SU-DHL-6 (cell line): ENCODE measurements at regions not wholly inside any gene's neighbourhood (a gene's known extent, or its start where the extent isn't known, plus 50 kb on each side); places are given as distances from the start of the nearest gene placed in this dataset.

Experiments used
- H2AFZ ChIP-seq: fragments of 200-600 bp; sonication (generic); 2 replicates; pipeline ENCODE4 v1.6.1; 2014; ENCODE audit warnings: low read depth, mild to moderate bottlenecking, moderate library complexity, mixed read lengths, antibody characterized with exemption, low read length; ENCODE audit not compliant: severe bottlenecking
- H3F3A ChIP-seq: fragments of 200-600 bp; shearing (Covaris generic); 2 replicates; pipeline ENCODE4 v1.6.0; 2016; ENCODE audit warnings: antibody characterized with exemption, mild to moderate bottlenecking; ENCODE audit not compliant: insufficient read depth
- H3K27ac ChIP-seq: fragments of 200-600 bp; sonication (generic); 2 replicates; pipeline ENCODE4 v1.5.1; 2016; ENCODE audit warnings: low read depth, mild to moderate bottlenecking, low read length, moderate library complexity, mixed read lengths
- H3K27me3 ChIP-seq: fragments of 200-600 bp; sonication (generic), shearing (Covaris generic); 2 replicates; pipeline ENCODE4 v1.6.0; 2014; ENCODE audit warnings: mild to moderate bottlenecking, low read length
- H3K36me3 ChIP-seq: fragments of 200-600 bp; sonication (generic); 2 replicates; pipeline ENCODE4 v1.6.1; 2014; ENCODE audit warnings: mild to moderate bottlenecking, low read length, mixed read lengths
- H3K4me2 ChIP-seq: fragments of 300-600, 200-600 bp; shearing (Covaris generic), sonication (generic); 2 replicates; pipeline ENCODE4 v1.6.0; 2014; ENCODE audit warnings: low read length, low read depth, mild to moderate bottlenecking; ENCODE audit not compliant: poor library complexity, severe bottlenecking
- H3K4me3 ChIP-seq: fragments of 200-600 bp; sonication (generic); 2 replicates; pipeline ENCODE4 v1.5.1; 2014; ENCODE audit warnings: antibody characterized with exemption, low read length, mild to moderate bottlenecking, mixed read lengths; ENCODE audit not compliant: insufficient read depth, poor library complexity, severe bottlenecking
- H3K79me2 ChIP-seq: fragments of 200-600 bp; sonication (generic); 2 replicates; pipeline ENCODE4 v1.6.1; 2014; ENCODE audit warnings: mild to moderate bottlenecking, low read length, moderate library complexity; ENCODE audit not compliant: insufficient read depth
- H3K9ac ChIP-seq: fragments of 200-600 bp; sonication (generic); 2 replicates; pipeline ENCODE4 v1.7.0; 2014; ENCODE audit warnings: mild to moderate bottlenecking, low read length
- H3K9me2 ChIP-seq: fragments of 200-600 bp; sonication (generic); replicated peaks from 2 replicates; pipeline ENCODE4 v1.6.1; 2014; ENCODE audit warnings: low read length; ENCODE audit not compliant: insufficient read depth
- H3K9me3 ChIP-seq: fragments of 200-600 bp; sonication (generic); 2 replicates; pipeline ENCODE4 v1.6.1; 2014; ENCODE audit warnings: low read length, mixed read lengths; ENCODE audit not compliant: insufficient read depth
- H4K20me1 ChIP-seq: fragments of 200-600 bp; sonication (generic); 2 replicates; pipeline ENCODE4 v1.6.1; 2014; ENCODE audit warnings: low read depth, mild to moderate bottlenecking, antibody characterized with exemption, low read length, moderate library complexity, mixed read lengths
- CTCF ChIP-seq: fragments of 200-600 bp; sonication (generic); IDR thresholded peaks from one replicate; pipeline ENCODE4 v1.5.1; 2017; ENCODE audit warnings: antibody characterized with exemption, mild to moderate bottlenecking, low read length, moderate library complexity; ENCODE audit not compliant: insufficient read depth, poor library complexity, severe bottlenecking
- EZH2phosphoT487 ChIP-seq: fragments of 200-600 bp; sonication (generic), shearing (Covaris generic); conservative IDR thresholded peaks from 2 replicates; pipeline ENCODE4 v1.6.1; 2018; ENCODE audit warnings: mild to moderate bottlenecking, antibody characterized with exemption, low read length, moderate library complexity, mixed read lengths

GRCh38 chr10:131477457-131478121 lies 166.1 kb upstream of the TCERG1L start:
- TF ChIP-seq CTCF (no peak), EZH2phosphoT487 (no peak)
- H2AFZ ChIP-seq, result no peak overlapping the region
- no peaks in the 10 kb centered on the region for H4K20me1 ChIP-seq
- no peaks in the 10 kb centered on the region for H3K9me2 ChIP-seq
- H3K36me3 ChIP-seq, result no peaks in the 10 kb centered on the region
- H3F3A ChIP-seq, result no peaks in the 10 kb centered on the region
- no peak overlapping the region for H3K27ac ChIP-seq
- H3K9me3 ChIP-seq, result no peaks in the 10 kb centered on the region
- no peak overlapping the region for H3K4me2 ChIP-seq
- H3K9ac ChIP-seq, result no peak overlapping the region
- no peaks in the 10 kb centered on the region for H3K27me3 ChIP-seq
- H3K79me2 ChIP-seq, result no peaks in the 10 kb centered on the region
- H3K4me3 ChIP-seq, result no peak overlapping the region

GRCh38 chr10:131478377-131478989 lies 167.0 kb upstream of the TCERG1L start:
- Histone ChIP-seq H3K4me3 (no peak overlapping the region), H3K9me2 (no peaks in the 10 kb centered on the region), H3K36me3 (no peaks in the 10 kb centered on the region), H4K20me1 (no peaks in the 10 kb centered on the region), H3K79me2 (no peaks in the 10 kb centered on the region), H2AFZ (no peak overlapping the region), H3K9me3 (no peaks in the 10 kb centered on the region), H3K9ac (no peak overlapping the region), H3K27ac (no peak overlapping the region), H3K27me3 (no peaks in the 10 kb centered on the region), H3K4me2 (no peak overlapping the region), H3F3A (no peaks in the 10 kb centered on the region)
- no peak for TF ChIP-seq CTCF
- no peak for TF ChIP-seq EZH2phosphoT487

GRCh38 chr10:131480066-131480465 lies 168.5 kb upstream of the TCERG1L start:
- TF ChIP-seq CTCF, result no peak
- TF ChIP-seq EZH2phosphoT487, result no peak
- Histone ChIP-seq H3K4me2 (no peak overlapping the region), H3K9me3 (no peaks in the 10 kb centered on the region), H2AFZ (no peak overlapping the region), H3K36me3 (no peaks in the 10 kb centered on the region), H3K27me3 (no peaks in the 10 kb centered on the region), H4K20me1 (no peaks in the 10 kb centered on the region), H3K27ac (no peak overlapping the region), H3K9me2 (no peaks in the 10 kb centered on the region), H3K9ac (no peak overlapping the region), H3K4me3 (no peak overlapping the region), H3K79me2 (no peaks in the 10 kb centered on the region), H3F3A (no peaks in the 10 kb centered on the region)
